HFF-Myc (cell line): ENCODE measurements at regions not wholly inside any gene's neighbourhood (a gene's known extent, or its start where the extent isn't known, plus 50 kb on each side); places are given as distances from the start of the nearest gene placed in this dataset.
A peak's percentile ranks its signal among the peaks of the same experiment; 100 is the strongest.

ENCODE experiments used
- DNase-seq: peaks from one replicate; pipeline ENCODE4 v3.0.0-alpha.2; 2011; ENCODE audit warnings: low read depth; ENCODE audit errors: extremely low read depth
- H3K4me3 ChIP-seq: replicated peaks from 2 replicates; pipeline ENCODE4 v1.5.1; 2011; ENCODE audit warnings: low read depth, mild to moderate bottlenecking, control low read depth, low read length
- TF ChIP-seq, protein P1 (sequence below): IDR thresholded peaks from 2 replicates; pipeline ENCODE4 v1.5.1; 2012; ENCODE audit warnings: mild to moderate bottlenecking, low read depth, low read length, control low read depth; ENCODE audit errors: missing control alignments

DNA sequence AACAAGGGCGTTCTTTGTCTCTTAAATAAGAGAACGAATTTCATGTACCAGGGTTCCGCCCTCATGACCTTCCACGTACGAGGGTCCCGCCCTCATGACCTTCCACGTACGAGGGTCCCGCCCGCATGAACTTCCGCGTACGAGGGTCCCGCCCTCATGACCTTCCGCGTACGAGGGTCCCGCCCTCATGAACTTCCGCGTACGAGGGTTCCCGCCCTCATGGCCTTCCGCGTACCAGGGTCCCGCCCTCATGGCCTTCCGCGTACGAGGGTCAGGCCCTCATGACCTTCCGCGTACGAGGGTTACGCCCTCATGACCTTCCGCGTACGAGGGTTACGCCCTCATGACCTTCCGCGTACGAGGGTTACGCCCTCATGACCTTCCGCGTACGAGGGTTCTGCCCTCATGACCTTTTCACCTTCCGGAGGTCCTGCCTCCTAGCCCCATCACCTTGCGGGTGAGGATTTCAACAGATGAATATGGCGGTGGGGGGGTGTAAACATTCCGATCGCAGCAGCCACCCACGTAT, 273.9 kb upstream of the ADAMTS16 start:
- DNase-seq, result no peak
- H3K4me3 ChIP-seq, result no peak overlapping the region

DNA sequence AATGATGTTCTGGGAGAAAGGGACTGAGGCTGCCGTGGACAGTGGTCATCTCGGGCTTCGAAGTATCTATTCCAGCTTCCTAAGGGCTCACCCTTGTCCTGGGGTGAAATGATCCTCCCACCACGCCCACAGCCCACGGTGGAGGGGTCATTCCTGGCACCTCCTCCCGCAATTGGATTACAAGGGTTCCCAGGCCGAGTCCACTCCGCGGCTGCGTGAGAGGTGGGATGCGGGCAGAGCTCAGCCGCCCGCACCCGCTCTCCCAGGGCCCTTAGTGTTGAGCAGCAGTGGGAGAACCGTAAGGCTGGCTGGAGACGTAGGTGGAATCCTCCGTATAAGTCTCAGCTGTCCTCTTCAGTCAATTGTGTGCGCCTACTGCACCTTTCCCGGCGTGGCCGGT, 273.3 kb upstream of the ADAMTS16 start:
- DNase-seq, result no peak
- TF ChIP-seq, protein P1, sequence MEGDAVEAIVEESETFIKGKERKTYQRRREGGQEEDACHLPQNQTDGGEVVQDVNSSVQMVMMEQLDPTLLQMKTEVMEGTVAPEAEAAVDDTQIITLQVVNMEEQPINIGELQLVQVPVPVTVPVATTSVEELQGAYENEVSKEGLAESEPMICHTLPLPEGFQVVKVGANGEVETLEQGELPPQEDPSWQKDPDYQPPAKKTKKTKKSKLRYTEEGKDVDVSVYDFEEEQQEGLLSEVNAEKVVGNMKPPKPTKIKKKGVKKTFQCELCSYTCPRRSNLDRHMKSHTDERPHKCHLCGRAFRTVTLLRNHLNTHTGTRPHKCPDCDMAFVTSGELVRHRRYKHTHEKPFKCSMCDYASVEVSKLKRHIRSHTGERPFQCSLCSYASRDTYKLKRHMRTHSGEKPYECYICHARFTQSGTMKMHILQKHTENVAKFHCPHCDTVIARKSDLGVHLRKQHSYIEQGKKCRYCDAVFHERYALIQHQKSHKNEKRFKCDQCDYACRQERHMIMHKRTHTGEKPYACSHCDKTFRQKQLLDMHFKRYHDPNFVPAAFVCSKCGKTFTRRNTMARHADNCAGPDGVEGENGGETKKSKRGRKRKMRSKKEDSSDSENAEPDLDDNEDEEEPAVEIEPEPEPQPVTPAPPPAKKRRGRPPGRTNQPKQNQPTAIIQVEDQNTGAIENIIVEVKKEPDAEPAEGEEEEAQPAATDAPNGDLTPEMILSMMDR, result no peak
- no peak overlapping the region for H3K4me3 ChIP-seq

More for the DNA sequence above, 273.9 kb upstream of the ADAMTS16 start:
- TF ChIP-seq, protein P1, result no peak

DNA sequence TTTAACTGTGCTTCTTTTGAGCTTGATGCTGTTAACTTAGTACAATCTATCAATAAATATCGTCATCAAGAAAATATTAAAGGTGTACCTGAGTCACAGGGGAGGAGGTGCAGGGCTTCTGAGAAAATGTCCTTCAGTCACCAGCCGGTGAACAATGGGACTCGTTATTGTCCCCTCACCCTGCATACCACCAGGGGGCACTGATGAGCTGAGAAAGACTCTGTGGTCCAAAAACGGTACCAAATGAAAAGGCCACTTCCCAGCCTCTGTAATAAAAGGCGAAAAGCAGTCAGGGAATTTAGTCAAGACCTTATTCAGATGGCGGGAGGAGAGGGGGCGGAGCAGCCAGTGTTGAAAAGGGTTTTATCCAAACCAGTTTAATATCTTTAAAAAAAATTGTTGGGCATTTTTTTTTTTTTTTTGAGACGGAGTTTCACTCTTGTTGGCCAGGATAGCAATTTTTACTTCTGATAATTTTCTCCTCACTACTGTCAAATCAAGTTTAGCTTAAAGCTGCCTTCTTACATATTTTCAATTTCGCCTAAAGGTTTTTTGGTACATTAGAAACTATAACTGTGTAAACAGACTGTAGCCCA, 271.9 kb upstream of the ADAMTS16 start:
- peak; percentile 4 for DNase-seq
- TF ChIP-seq, protein P1, result peak; percentile 71
- no peak overlapping the region for H3K4me3 ChIP-seq

DNA sequence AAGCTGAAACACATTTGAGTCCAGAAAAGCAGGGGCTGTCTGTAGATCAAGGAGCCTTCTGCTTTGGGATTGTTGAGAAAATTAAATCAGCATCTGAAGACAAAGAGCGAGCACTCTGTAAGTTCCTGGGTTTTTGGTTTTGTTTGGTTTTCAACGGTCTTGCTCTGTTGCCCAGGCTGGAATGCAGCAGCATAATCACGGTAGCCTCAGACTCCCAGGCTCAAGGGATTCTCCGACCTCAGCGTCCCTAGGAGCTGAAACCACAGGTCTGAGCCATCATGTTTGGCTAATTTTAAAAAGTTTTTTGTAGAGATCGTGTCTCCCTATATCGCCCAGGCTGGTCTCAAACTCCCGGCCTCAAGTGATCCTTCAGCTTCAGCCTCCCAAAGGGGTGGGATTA, 266.5 kb upstream of the ADAMTS16 start:
- no peak for DNase-seq
- no peak overlapping the region for H3K4me3 ChIP-seq
- TF ChIP-seq, protein P1, result no peak

DNA sequence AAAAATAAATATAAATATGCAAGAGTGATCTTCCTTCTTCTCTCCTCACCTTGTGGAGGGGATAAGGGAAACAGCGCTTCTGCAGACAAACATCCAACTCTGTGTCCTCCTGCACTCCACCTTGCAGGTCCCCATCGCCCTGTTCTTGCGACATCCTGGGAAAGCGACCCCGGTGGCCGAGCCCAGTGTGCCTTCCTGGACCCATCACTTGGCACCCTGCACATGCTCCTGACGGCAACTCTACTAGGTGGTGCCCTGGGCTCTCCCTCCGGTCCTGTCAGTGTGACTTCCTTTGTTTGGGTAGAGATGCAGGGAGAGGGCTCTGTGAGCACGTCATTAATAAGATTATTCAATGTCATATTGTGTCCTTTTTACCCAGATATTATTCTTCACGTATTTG, 266.0 kb upstream of the ADAMTS16 start:
- no peak for DNase-seq
- TF ChIP-seq, protein P1, result no peak

DNA sequence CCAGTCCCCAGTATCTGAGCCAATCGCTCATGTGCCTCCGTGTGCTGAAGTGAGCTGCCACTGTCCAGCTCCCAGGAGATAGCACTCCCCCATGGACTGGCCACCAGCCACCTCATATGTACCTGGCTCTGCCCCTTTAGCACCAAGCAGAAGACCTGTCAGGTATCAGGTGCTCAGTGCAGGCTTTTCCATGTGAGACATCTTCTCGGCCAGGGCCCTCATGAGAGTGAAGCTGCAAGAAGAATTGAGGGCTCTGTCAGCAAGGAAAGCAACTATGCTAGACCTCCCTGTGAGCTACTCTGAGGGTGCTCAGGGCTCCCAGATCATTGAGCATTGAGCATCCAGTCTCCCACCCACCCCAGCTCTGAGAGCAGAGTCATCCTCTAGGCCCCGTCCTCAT, 264.2 kb upstream of the ADAMTS16 start:
- TF ChIP-seq, protein P1, result no peak
- DNase-seq, result no peak
- no peak overlapping the region for H3K4me3 ChIP-seq

More for the DNA sequence above, 266.0 kb upstream of the ADAMTS16 start:
- no peak overlapping the region for H3K4me3 ChIP-seq

DNA sequence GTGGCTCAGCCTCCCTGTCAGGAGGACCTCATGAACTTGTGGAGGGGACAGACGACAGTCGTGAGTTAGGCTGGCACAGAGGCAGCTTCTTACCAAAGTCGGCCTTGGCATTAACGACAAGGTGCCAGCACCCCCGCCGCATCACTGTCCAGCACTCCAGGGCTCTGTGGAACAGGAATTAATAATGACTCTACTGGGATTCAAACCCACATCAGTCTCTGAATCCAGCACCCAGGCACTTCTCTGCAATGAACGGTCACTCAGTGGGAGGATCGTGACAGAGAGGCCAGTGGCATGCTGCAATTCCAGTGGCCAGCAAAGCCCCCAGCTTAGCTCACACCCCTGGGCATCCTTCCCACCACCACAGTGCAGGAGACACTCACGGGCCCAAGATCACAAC, 263.3 kb upstream of the ADAMTS16 start:
- no peak for DNase-seq
- TF ChIP-seq, protein P1, result no peak
- no peak overlapping the region for H3K4me3 ChIP-seq
